ENCODE measurements at regions not wholly inside any gene's neighbourhood (a gene's known extent, or its start where the extent isn't known, plus 50 kb on each side); places are given as distances from the start of the nearest gene placed in this dataset.
"Not testable (repeated sequence)": the region's sequence is repeated elsewhere in the genome, so short reads cannot be mapped to it uniquely, and the experiment has no call there.

- no peak overlapping the region for H3K27ac ChIP-seq (ENCODE audit: low read length)
- H3K4me1 ChIP-seq (ENCODE audit: control insufficient read depth, insufficient read depth, low read length): no peaks in the 10 kb centered on the region
- no peak overlapping the region for H3K4me3 ChIP-seq (ENCODE audit: low read length in 2 of 2)
- no peaks in the 10 kb centered on the region for H3K36me3 ChIP-seq (ENCODE audit: control insufficient read depth in 2 of 2, insufficient read depth in 2 of 2, low read length in 2 of 2)
- H3K9ac ChIP-seq (ENCODE audit: low read length in 2 of 2): no peak overlapping the region
- H3K27me3 ChIP-seq (ENCODE audit: control insufficient read depth in 1 of 2, insufficient read depth in 2 of 2, low read length in 2 of 2): no peaks in the 10 kb centered on the region
- no peaks in the 10 kb centered on the region for H3K9me3 ChIP-seq (ENCODE audit: control insufficient read depth in 2 of 2, low read length in 2 of 2)
These were observed 863.2 kb upstream of the CHORDC1 start for GRCh38 chr11:91086028-91086427.

GRCh38 chr11:91082255-91082654, 859.4 kb upstream of the CHORDC1 start:
- Histone ChIP-seq H3K36me3 (ENCODE audit: control insufficient read depth in 2 of 2, insufficient read depth in 2 of 2, low read length in 2 of 2) (no peaks in the 10 kb centered on the region), H3K9me3 (ENCODE audit: control insufficient read depth in 2 of 2, low read length in 2 of 2) (no peaks in the 10 kb centered on the region), H3K4me3 (ENCODE audit: low read length in 2 of 2) (no peak overlapping the region), H3K4me1 (ENCODE audit: control insufficient read depth, insufficient read depth, low read length) (no peaks in the 10 kb centered on the region), H3K27me3 (ENCODE audit: control insufficient read depth in 1 of 2, insufficient read depth in 2 of 2, low read length in 2 of 2) (no peaks in the 10 kb centered on the region), H3K9ac (ENCODE audit: low read length in 2 of 2) (no peak overlapping the region), H3K27ac (ENCODE audit: low read length) (no peak overlapping the region)

- Histone ChIP-seq H3K27me3 (ENCODE audit: control insufficient read depth in 1 of 2, insufficient read depth in 2 of 2, low read length in 2 of 2) (no peaks in the 10 kb centered on the region), H3K27ac (ENCODE audit: low read length) (no peak overlapping the region), H3K9me3 (ENCODE audit: control insufficient read depth in 2 of 2, low read length in 2 of 2) (no peaks in the 10 kb centered on the region), H3K4me1 (ENCODE audit: control insufficient read depth, insufficient read depth, low read length) (no peaks in the 10 kb centered on the region), H3K36me3 (ENCODE audit: control insufficient read depth in 2 of 2, insufficient read depth in 2 of 2, low read length in 2 of 2) (no peaks in the 10 kb centered on the region), H3K4me3 (ENCODE audit: low read length in 2 of 2) (no peak overlapping the region), H3K9ac (ENCODE audit: low read length in 2 of 2) (no peak overlapping the region)
These were observed 858.7 kb upstream of the CHORDC1 start for GRCh38 chr11:91081440-91082043.

- Histone ChIP-seq H3K27me3 (ENCODE audit: control insufficient read depth in 1 of 2, insufficient read depth in 2 of 2, low read length in 2 of 2) (no peaks in the 10 kb centered on the region), H3K27ac (ENCODE audit: low read length) (no peak overlapping the region), H3K4me3 (ENCODE audit: low read length in 2 of 2) (no peak overlapping the region), H3K9ac (ENCODE audit: low read length in 2 of 2) (no peak overlapping the region), H3K4me1 (ENCODE audit: control insufficient read depth, insufficient read depth, low read length) (no peaks in the 10 kb centered on the region), H3K9me3 (ENCODE audit: control insufficient read depth in 2 of 2, low read length in 2 of 2) (no peaks in the 10 kb centered on the region), H3K36me3 (ENCODE audit: control insufficient read depth in 2 of 2, insufficient read depth in 2 of 2, low read length in 2 of 2) (no peaks in the 10 kb centered on the region)
These were observed 855.4 kb upstream of the CHORDC1 start for GRCh38 chr11:91078221-91078620.

GRCh38 chr11:91075032-91075695, 852.3 kb upstream of the CHORDC1 start:
- Histone ChIP-seq H3K4me1 (ENCODE audit: control insufficient read depth, insufficient read depth, low read length) (no peaks in the 10 kb centered on the region), H3K36me3 (ENCODE audit: control insufficient read depth in 2 of 2, insufficient read depth in 2 of 2, low read length in 2 of 2) (no peaks in the 10 kb centered on the region), H3K9ac (ENCODE audit: low read length in 2 of 2) (no peak overlapping the region), H3K9me3 (ENCODE audit: control insufficient read depth in 2 of 2, low read length in 2 of 2) (no peaks in the 10 kb centered on the region), H3K27ac (ENCODE audit: low read length) (no peak overlapping the region), H3K4me3 (ENCODE audit: low read length in 2 of 2) (no peak overlapping the region), H3K27me3 (ENCODE audit: control insufficient read depth in 1 of 2, insufficient read depth in 2 of 2, low read length in 2 of 2) (no peaks in the 10 kb centered on the region)

GRCh38 chr11:91067666-91068065, 844.8 kb upstream of the CHORDC1 start:
- no peak overlapping the region for H3K9ac ChIP-seq (ENCODE audit: low read length in 2 of 2)
- H3K27ac ChIP-seq (ENCODE audit: low read length): no peak overlapping the region
- no peaks in the 10 kb centered on the region for H3K4me1 ChIP-seq (ENCODE audit: control insufficient read depth, insufficient read depth, low read length)
- H3K36me3 ChIP-seq (ENCODE audit: control insufficient read depth in 2 of 2, insufficient read depth in 2 of 2, low read length in 2 of 2): no peaks in the 10 kb centered on the region
- no peaks in the 10 kb centered on the region for H3K9me3 ChIP-seq (ENCODE audit: control insufficient read depth in 2 of 2, low read length in 2 of 2)
- H3K4me3 ChIP-seq (ENCODE audit: low read length in 2 of 2): no peak overlapping the region
- H3K27me3 ChIP-seq (ENCODE audit: control insufficient read depth in 1 of 2, insufficient read depth in 2 of 2, low read length in 2 of 2): no peaks in the 10 kb centered on the region

GRCh38 chr11:91066456-91067047, 843.7 kb upstream of the CHORDC1 start:
- Histone ChIP-seq H3K36me3 (ENCODE audit: control insufficient read depth in 2 of 2, insufficient read depth in 2 of 2, low read length in 2 of 2) (no peaks in the 10 kb centered on the region), H3K27me3 (ENCODE audit: control insufficient read depth in 1 of 2, insufficient read depth in 2 of 2, low read length in 2 of 2) (no peaks in the 10 kb centered on the region), H3K9me3 (ENCODE audit: control insufficient read depth in 2 of 2, low read length in 2 of 2) (no peaks in the 10 kb centered on the region), H3K4me1 (ENCODE audit: control insufficient read depth, insufficient read depth, low read length) (no peaks in the 10 kb centered on the region), H3K4me3 (ENCODE audit: low read length in 2 of 2) (no peak overlapping the region), H3K9ac (ENCODE audit: low read length in 2 of 2) (no peak overlapping the region), H3K27ac (ENCODE audit: low read length) (no peak overlapping the region)

- H3K4me3 ChIP-seq (ENCODE audit: low read length in 2 of 2); H3K27me3 ChIP-seq (ENCODE audit: control insufficient read depth in 1 of 2, insufficient read depth in 2 of 2, low read length in 2 of 2); H3K36me3 ChIP-seq (ENCODE audit: control insufficient read depth in 2 of 2, insufficient read depth in 2 of 2, low read length in 2 of 2); H3K27ac ChIP-seq (ENCODE audit: low read length); H3K9me3 ChIP-seq (ENCODE audit: control insufficient read depth in 2 of 2, low read length in 2 of 2); H3K4me1 ChIP-seq (ENCODE audit: control insufficient read depth, insufficient read depth, low read length); H3K9ac ChIP-seq (ENCODE audit: low read length in 2 of 2): not testable (repeated sequence)
These were observed 840.5 kb upstream of the CHORDC1 start for GRCh38 chr11:91063399-91063798.

GRCh38 chr11:91047882-91048281, 825.0 kb upstream of the CHORDC1 start:
- Histone ChIP-seq H3K4me3 (ENCODE audit: low read length in 2 of 2) (no peak overlapping the region), H3K9me3 (ENCODE audit: control insufficient read depth in 2 of 2, low read length in 2 of 2) (no peaks in the 10 kb centered on the region), H3K36me3 (ENCODE audit: control insufficient read depth in 2 of 2, insufficient read depth in 2 of 2, low read length in 2 of 2) (no peaks in the 10 kb centered on the region), H3K4me1 (ENCODE audit: control insufficient read depth, insufficient read depth, low read length) (no peaks in the 10 kb centered on the region), H3K27ac (ENCODE audit: low read length) (no peak overlapping the region), H3K9ac (ENCODE audit: low read length in 2 of 2) (no peak overlapping the region), H3K27me3 (ENCODE audit: control insufficient read depth in 1 of 2, insufficient read depth in 2 of 2, low read length in 2 of 2) (no peaks in the 10 kb centered on the region)

- Histone ChIP-seq H3K4me1 (ENCODE audit: control insufficient read depth, insufficient read depth, low read length) (no peaks in the 10 kb centered on the region), H3K4me3 (ENCODE audit: low read length in 2 of 2) (no peak overlapping the region), H3K36me3 (ENCODE audit: control insufficient read depth in 2 of 2, insufficient read depth in 2 of 2, low read length in 2 of 2) (no peaks in the 10 kb centered on the region), H3K9ac (ENCODE audit: low read length in 2 of 2) (no peak overlapping the region), H3K27ac (ENCODE audit: low read length) (no peak overlapping the region), H3K9me3 (ENCODE audit: control insufficient read depth in 2 of 2, low read length in 2 of 2) (no peaks in the 10 kb centered on the region), H3K27me3 (ENCODE audit: control insufficient read depth in 1 of 2, insufficient read depth in 2 of 2, low read length in 2 of 2) (no peaks in the 10 kb centered on the region)
These were observed 823.4 kb upstream of the CHORDC1 start for GRCh38 chr11:91046261-91046660.

- Histone ChIP-seq H3K36me3 (ENCODE audit: control insufficient read depth in 2 of 2, insufficient read depth in 2 of 2, low read length in 2 of 2) (no peaks in the 10 kb centered on the region), H3K4me1 (ENCODE audit: control insufficient read depth, insufficient read depth, low read length) (no peaks in the 10 kb centered on the region), H3K27ac (ENCODE audit: low read length) (no peak overlapping the region), H3K4me3 (ENCODE audit: low read length in 2 of 2) (no peak overlapping the region), H3K9me3 (ENCODE audit: control insufficient read depth in 2 of 2, low read length in 2 of 2) (no peaks in the 10 kb centered on the region), H3K27me3 (ENCODE audit: control insufficient read depth in 1 of 2, insufficient read depth in 2 of 2, low read length in 2 of 2) (no peaks in the 10 kb centered on the region), H3K9ac (ENCODE audit: low read length in 2 of 2) (no peak overlapping the region)
These were observed 818.8 kb upstream of the CHORDC1 start for GRCh38 chr11:91041626-91042025.

Measured in stomach smooth muscle (tissue), 2 donors.